GM13976 (cell line): ENCODE measurements at regions not wholly inside any gene's neighbourhood (a gene's known extent, or its start where the extent isn't known, plus 50 kb on each side); places are given as distances from the start of the nearest gene placed in this dataset.

ENCODE experiments used
- DNase-seq: peaks from one replicate; pipeline ENCODE4 v3.0.0; 2012; ENCODE audit warnings: low spot score
- in situ Hi-C: fragments of 300-500 bp; cut with MboI; formaldehyde crosslinking; loops from one replicate; pipeline ENCODE4 v1.12.0; 2022; ENCODE audit warnings: low sequenced_read_pairs, mixed read lengths, inconsistent platforms; ENCODE audit not compliant: unreplicated experiment
- TF ChIP-seq, protein P1 (sequence below): IDR thresholded peaks from 2 replicates; pipeline ENCODE4 v1.5.1; 2012; ENCODE audit warnings: borderline replicate concordance, mild to moderate bottlenecking; ENCODE audit not compliant: insufficient read depth; ENCODE audit errors: extremely low read depth, missing control alignments, control extremely low read depth

- DNase-seq: no peak
- TF ChIP-seq, protein P1, sequence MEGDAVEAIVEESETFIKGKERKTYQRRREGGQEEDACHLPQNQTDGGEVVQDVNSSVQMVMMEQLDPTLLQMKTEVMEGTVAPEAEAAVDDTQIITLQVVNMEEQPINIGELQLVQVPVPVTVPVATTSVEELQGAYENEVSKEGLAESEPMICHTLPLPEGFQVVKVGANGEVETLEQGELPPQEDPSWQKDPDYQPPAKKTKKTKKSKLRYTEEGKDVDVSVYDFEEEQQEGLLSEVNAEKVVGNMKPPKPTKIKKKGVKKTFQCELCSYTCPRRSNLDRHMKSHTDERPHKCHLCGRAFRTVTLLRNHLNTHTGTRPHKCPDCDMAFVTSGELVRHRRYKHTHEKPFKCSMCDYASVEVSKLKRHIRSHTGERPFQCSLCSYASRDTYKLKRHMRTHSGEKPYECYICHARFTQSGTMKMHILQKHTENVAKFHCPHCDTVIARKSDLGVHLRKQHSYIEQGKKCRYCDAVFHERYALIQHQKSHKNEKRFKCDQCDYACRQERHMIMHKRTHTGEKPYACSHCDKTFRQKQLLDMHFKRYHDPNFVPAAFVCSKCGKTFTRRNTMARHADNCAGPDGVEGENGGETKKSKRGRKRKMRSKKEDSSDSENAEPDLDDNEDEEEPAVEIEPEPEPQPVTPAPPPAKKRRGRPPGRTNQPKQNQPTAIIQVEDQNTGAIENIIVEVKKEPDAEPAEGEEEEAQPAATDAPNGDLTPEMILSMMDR: no peak
- in situ Hi-C loops: no loop called here
Observed at GRCh38 chr13:108560093-108560492, 69.3 kb upstream of the MYO16 start.

DNA sequence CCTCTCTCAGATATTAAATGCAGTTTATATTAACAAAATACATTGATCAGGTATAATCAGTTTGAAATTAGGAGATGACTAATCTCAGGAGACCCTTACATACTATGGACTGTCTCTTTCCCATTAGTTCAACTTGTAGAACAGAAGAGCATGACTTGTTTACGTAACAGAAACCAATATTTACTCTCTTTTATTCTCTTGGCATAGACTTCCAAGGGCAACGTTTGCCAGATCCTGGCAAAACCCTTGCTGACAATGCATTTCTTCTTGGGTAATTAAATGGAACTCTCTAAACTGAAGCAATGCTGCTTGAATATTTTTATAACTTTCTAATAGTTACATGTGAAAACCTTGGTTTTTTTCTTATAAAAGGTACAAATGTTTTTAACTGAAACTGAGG is 68.3 kb upstream of the MYO16 start:
- in situ Hi-C loops: no loop called here
- no peak for DNase-seq
- TF ChIP-seq, protein P1: no peak

DNA sequence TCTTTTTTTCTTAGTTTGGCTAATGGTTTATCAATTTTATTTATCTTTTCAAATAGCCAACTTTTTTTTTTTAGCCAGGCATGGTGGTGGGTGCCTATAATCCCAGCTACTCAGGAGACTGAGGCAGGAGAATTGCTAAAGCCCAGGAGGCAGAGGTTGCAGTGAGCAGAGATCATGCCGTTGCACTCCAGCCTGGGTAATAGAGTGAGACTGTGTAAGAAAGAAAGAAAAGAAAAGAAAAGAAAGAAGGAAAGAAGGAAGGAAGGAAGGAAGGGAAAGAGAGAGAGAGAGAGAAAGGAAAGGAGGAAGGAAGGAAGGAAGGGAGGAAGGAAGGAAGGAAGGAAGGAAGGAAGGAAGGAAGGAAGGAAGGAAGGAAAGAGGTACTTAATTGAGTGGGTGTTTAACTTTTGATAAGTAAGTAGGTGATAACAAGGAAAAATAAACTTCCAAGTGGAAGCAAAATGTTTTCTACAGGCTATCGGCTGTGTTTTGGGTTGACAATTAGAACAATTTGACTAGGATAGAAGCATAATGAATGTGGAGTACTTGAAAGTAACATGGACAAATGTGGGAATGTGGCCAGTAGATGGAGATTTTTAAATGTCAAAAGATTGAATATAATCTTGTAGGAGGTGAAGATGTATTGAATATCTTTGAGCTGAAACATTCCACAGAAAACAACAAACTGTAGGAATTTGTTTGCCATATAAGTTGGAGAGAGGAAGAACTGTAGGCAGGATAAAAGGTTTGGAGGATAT is 62.8 kb upstream of the MYO16 start:
- TF ChIP-seq, protein P1: no peak
- DNase-seq: no peak
- in situ Hi-C loops: no loop called here

DNA sequence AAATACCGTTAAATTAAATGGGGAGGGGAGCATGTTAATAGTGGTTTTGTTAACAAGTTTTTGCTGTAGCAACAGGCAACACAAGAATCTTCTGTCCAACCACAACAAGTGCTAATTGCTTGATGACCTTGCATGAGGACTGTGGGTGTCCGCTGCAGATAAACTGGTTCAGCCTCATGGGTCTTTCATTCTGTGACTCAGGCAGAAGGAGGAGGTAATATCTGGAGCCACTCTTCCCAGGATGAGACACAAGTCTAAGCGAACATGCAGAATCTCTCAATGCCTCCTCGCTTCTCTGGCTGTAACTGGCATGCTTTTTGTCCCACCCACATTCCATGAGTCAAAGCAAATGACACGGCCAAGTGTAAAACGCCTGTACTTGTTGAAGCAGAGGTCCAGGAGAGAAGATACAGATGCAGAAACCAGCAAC is 56.6 kb upstream of the MYO16 start:
- TF ChIP-seq, protein P1: no peak
- in situ Hi-C loops: no loop called here
- DNase-seq: no peak

- in situ Hi-C loops: no loop called here
- DNase-seq: no peak
- TF ChIP-seq, protein P1: no peak
Observed at GRCh38 chr13:108573455-108573854, 56.0 kb upstream of the MYO16 start.

GRCh38 chr13:108574856-108575255 is 54.6 kb upstream of the MYO16 start:
- TF ChIP-seq, protein P1: no peak
- no peak for DNase-seq
- in situ Hi-C loops: no loop called here
